SJCRH30 (cell line): ENCODE measurements at regions not wholly inside any gene's neighbourhood (a gene's known extent, or its start where the extent isn't known, plus 50 kb on each side); places are given as distances from the start of the nearest gene placed in this dataset.
A peak's percentile ranks its signal among the peaks of the same experiment; 100 is the strongest.
"Not testable (repeated sequence)": the region's sequence is repeated elsewhere in the genome, so short reads cannot be mapped to it uniquely, and the experiment has no call there.

Experiments
- DNase-seq, 2 experiments: peaks; one replicate each; pipeline ENCODE4 v3.0.0-alpha.2; 2015 to 2020
- H3K27ac ChIP-seq: fragments of 250-450 bp; sonication (Bioruptor Pico); 2 replicates; pipeline ENCODE4 v1.5.1; 2020; ENCODE audit warnings: mild to moderate bottlenecking, moderate library complexity
- H3K27me3 ChIP-seq: fragments of 250-450 bp; sonication (Bioruptor Pico); 2 replicates; pipeline ENCODE4 v1.5.1; 2020; ENCODE audit warnings: mild to moderate bottlenecking, moderate library complexity
- H3K36me3 ChIP-seq: fragments of 250-450 bp; sonication (Bioruptor Pico); 2 replicates; pipeline ENCODE4 v1.5.1; 2020; ENCODE audit warnings: mild to moderate bottlenecking, moderate library complexity
- H3K4me1 ChIP-seq: fragments of 250-450 bp; sonication (Bioruptor Pico); 2 replicates; pipeline ENCODE4 v1.5.1; 2020; ENCODE audit warnings: mild to moderate bottlenecking, moderate library complexity
- H3K4me3 ChIP-seq: fragments of 250-450 bp; sonication (Bioruptor Pico); 2 replicates; pipeline ENCODE4 v1.5.1; 2020; ENCODE audit warnings: mild to moderate bottlenecking, moderate library complexity
- H3K9me3 ChIP-seq: fragments of 250-450 bp; sonication (Bioruptor Pico); replicated peaks from 2 replicates; pipeline ENCODE4 v1.5.1; 2020; ENCODE audit warnings: mild to moderate bottlenecking, moderate library complexity

- H3K4me3 ChIP-seq = no peak overlapping the region
These were observed 116.8 kb upstream of the BMPER start for GRCh38 chr7:33788531-33788930.

DNA sequence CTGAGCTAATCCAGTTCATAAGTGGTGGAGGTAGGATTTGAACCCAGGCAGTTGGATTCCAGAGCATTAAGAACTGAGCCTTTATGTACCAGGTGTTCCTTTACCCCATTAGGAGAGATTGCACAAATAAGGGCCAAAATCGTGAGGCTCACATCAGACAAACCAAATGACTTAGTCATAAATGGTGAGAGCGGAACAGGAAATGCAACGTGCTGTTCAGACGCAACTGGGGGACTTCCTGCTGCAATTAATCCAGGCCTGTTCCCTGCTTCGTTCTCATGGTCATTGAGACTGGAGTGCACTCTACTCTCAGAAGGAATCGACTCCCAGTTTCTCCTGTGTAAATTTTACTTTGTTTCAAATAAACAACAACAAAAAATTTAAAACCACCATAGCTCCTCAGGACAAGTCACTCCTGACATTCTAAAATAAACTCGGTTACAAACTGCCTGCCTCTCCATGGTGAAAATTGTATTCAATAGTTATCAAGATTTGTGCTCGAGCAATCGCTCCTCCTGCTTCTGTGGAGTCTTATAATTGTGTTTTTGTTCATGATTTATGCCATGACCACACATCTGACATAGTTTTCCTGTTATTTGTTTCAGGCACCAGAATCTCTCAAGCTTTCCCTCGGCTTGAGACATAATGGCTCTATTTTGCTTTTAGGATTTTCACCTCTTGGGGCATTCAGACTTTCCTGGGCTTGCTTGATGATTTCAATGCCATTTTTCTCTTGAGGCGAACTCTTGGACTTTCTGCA lies 115.3 kb upstream of the BMPER start:
- no peak for DNase-seq
- Histone ChIP-seq H3K36me3 (no peaks in the 10 kb centered on the region), H3K27me3 (no peaks in the 10 kb centered on the region), H3K4me1 (no peaks in the 10 kb centered on the region), H3K4me3 (no peak overlapping the region), H3K27ac (no peak overlapping the region), H3K9me3 (no peaks in the 10 kb centered on the region)

More at GRCh38 chr7:33788531-33788930, 116.8 kb upstream of the BMPER start:
- no peaks in the 10 kb centered on the region for H3K36me3 ChIP-seq
- H3K27ac ChIP-seq = no peak overlapping the region
- H3K9me3 ChIP-seq = 0 out of 2 replicates have a peak, but pooled peaks cover 3% of the 10 kb centered on the region
- no peaks in the 10 kb centered on the region for H3K27me3 ChIP-seq
- H3K4me1 ChIP-seq = no peaks in the 10 kb centered on the region
- no peak for DNase-seq

GRCh38 chr7:33790746-33791145 lies 114.6 kb upstream of the BMPER start:
- Histone ChIP-seq H3K4me3 (no peak overlapping the region), H3K36me3 (no peaks in the 10 kb centered on the region), H3K4me1 (no peaks in the 10 kb centered on the region), H3K9me3 (no peaks in the 10 kb centered on the region), H3K27ac (no peak overlapping the region), H3K27me3 (no peaks in the 10 kb centered on the region)
- no peak for DNase-seq

GRCh38 chr7:33792041-33792440 lies 113.3 kb upstream of the BMPER start:
- Histone ChIP-seq H3K9me3 (no peaks in the 10 kb centered on the region), H3K4me1 (no peaks in the 10 kb centered on the region), H3K27me3 (no peaks in the 10 kb centered on the region), H3K36me3 (no peaks in the 10 kb centered on the region), H3K27ac (no peak overlapping the region), H3K4me3 (no peak overlapping the region)
- no peak for DNase-seq

DNA sequence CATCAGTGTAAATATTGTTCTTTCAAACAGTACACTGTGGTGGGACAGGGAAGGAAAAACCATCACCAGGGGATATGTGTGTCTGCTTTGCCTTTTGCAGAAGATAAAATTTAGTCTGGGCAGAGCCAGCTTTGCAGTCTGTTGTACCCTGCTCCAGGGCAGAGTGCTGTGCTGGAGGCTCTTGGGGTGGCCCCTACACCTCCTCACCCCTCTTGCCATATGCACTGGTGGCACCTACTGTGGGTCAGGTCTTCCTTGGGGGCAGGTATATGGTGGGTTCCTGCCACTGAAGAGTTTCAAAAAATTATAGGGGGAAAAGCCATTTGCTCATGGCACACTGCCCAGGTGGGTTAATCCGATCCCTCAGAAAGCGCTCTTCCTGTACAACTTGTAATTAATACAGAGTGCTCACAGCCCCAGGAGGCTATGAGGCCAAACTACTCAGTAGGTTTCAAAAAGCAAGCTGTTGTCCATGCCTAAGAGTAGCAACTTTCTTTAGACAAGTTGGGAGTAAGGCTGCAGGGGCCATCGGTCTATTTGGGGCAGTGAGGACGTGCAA lies 112.7 kb upstream of the BMPER start:
- no peak overlapping the region for H3K27ac ChIP-seq
- H3K4me1 ChIP-seq = no peaks in the 10 kb centered on the region
- H3K36me3 ChIP-seq = no peaks in the 10 kb centered on the region
- H3K27me3 ChIP-seq = no peaks in the 10 kb centered on the region
- H3K4me3 ChIP-seq = no peak overlapping the region
- H3K9me3 ChIP-seq = no peaks in the 10 kb centered on the region
- DNase-seq = peak in 1 of 2 experiments; percentile 31

DNA sequence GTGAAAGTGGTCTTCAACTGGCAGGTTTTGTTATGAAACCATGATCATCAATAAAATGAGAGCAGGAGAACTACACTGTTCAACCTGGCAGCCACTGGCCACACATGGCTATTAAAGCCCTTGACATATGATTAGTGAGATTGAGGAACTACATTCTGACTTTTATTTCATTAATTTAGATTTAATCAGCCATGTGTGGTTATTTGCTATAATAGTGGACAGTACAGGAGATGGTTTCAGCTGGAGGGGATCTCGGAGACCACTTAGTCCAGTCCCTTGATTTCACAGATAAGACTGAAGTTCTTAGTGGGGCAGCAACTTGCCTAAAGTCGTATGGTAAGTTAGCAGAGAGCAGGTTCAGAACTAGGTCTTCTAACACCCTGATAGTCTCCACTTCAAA lies 111.7 kb upstream of the BMPER start:
- no peak for DNase-seq
- H3K4me1 ChIP-seq = no peaks in the 10 kb centered on the region
- H3K4me3 ChIP-seq = no peak overlapping the region
- H3K9me3 ChIP-seq = no peaks in the 10 kb centered on the region
- no peaks in the 10 kb centered on the region for H3K36me3 ChIP-seq
- no peak overlapping the region for H3K27ac ChIP-seq
- H3K27me3 ChIP-seq = no peaks in the 10 kb centered on the region

GRCh38 chr7:33794419-33794818 lies 110.9 kb upstream of the BMPER start:
- DNase-seq = no peak
- no peak overlapping the region for H3K27ac ChIP-seq
- no peaks in the 10 kb centered on the region for H3K9me3 ChIP-seq
- no peak overlapping the region for H3K4me3 ChIP-seq
- H3K27me3 ChIP-seq = no peaks in the 10 kb centered on the region
- no peaks in the 10 kb centered on the region for H3K4me1 ChIP-seq
- no peaks in the 10 kb centered on the region for H3K36me3 ChIP-seq

DNA sequence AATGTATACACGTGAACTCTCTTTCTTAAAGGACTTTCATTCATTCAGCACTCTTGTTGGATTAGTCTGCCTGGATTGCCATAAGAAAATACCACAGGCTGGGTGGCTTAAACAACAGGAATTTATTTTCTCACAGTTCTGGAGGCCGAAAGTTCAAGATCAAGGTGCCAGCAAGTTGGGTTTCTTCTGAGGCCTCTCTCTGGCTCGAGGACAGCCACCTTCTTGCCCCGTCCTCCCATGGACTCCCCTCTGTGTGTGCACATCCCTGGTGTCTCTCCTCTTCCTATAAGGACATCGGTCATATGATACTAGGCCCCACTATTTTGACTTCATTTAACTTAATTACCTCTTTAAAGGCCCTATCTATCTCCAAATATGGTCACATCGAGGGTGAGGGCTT lies 110.4 kb upstream of the BMPER start:
- Histone ChIP-seq H3K4me3 (no peak overlapping the region), H3K9me3 (no peaks in the 10 kb centered on the region), H3K27me3 (no peaks in the 10 kb centered on the region), H3K27ac (no peak overlapping the region), H3K4me1 (no peaks in the 10 kb centered on the region), H3K36me3 (no peaks in the 10 kb centered on the region)
- DNase-seq = no peak

DNA sequence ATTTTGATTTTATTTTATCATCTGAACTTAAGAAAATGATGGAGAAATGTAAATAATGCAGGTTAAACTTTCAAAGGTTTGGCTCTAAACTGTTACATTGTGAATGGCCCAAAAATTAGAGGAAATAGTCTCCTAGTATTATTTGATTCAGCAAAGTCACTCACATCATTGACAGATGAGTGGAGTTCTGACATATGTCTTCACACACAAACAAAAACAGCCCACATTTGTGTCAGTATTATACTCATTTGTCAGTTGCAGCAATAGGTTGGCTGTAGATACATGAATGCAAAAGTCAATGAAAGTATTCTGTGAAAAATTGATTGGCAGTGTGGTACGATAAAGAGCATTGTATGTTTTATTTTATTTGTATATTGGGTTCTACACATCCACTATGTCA lies 108.8 kb upstream of the BMPER start:
- no peaks in the 10 kb centered on the region for H3K36me3 ChIP-seq
- no peaks in the 10 kb centered on the region for H3K4me1 ChIP-seq
- no peak overlapping the region for H3K27ac ChIP-seq
- no peak for DNase-seq
- no peaks in the 10 kb centered on the region for H3K9me3 ChIP-seq
- H3K27me3 ChIP-seq = no peaks in the 10 kb centered on the region
- no peak overlapping the region for H3K4me3 ChIP-seq

GRCh38 chr7:33797512-33797911 lies 107.8 kb upstream of the BMPER start:
- not testable (repeated sequence) for H3K27ac ChIP-seq, H3K27me3 ChIP-seq, H3K4me1 ChIP-seq, H3K4me3 ChIP-seq, H3K9me3 ChIP-seq, H3K36me3 ChIP-seq, DNase-seq

DNA sequence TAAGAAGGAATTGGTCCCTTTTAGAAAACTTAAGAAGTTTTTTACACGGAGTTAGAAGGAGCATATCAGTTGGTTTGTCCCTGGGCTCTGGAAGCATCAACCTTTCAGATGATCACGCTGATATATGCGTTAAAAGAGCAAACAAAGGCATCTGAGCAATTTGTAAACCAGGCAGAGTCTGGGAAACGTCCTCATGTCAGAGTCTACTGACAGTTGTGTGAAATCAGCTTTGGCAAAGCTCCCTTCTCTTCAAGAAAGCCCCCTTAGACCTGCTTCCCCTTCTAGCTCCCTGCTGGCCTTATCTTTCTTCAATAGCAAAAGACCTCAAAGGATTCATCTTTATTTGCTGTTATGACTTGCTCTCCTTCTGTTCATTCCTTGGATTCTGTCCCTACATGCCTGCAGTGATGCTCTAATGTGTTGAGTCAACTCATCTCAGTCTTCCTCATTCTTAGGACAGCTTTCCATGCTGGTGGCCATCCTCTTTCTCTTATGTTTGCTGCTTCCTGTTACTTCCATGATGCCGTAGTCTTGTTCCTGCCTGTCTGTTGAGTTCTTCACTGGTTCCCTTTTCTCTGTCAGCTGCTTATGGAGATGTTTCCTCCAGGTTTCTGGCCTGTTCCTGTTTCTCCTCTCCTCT lies 106.5 kb upstream of the BMPER start:
- no peaks in the 10 kb centered on the region for H3K4me1 ChIP-seq
- H3K4me3 ChIP-seq = no peak overlapping the region

GRCh38 chr7:33799766-33800165 lies 105.6 kb upstream of the BMPER start:
- no peaks in the 10 kb centered on the region for H3K4me1 ChIP-seq
- H3K9me3 ChIP-seq = no peaks in the 10 kb centered on the region
- H3K4me3 ChIP-seq = no peak overlapping the region
- DNase-seq = no peak
- no peaks in the 10 kb centered on the region for H3K36me3 ChIP-seq
- no peak overlapping the region for H3K27ac ChIP-seq
- H3K27me3 ChIP-seq = no peaks in the 10 kb centered on the region

More for the DNA sequence above, 106.5 kb upstream of the BMPER start:
- no peaks in the 10 kb centered on the region for H3K27me3 ChIP-seq
- H3K9me3 ChIP-seq = no peaks in the 10 kb centered on the region
- H3K36me3 ChIP-seq = no peaks in the 10 kb centered on the region
- no peak for DNase-seq
- no peak overlapping the region for H3K27ac ChIP-seq

DNA sequence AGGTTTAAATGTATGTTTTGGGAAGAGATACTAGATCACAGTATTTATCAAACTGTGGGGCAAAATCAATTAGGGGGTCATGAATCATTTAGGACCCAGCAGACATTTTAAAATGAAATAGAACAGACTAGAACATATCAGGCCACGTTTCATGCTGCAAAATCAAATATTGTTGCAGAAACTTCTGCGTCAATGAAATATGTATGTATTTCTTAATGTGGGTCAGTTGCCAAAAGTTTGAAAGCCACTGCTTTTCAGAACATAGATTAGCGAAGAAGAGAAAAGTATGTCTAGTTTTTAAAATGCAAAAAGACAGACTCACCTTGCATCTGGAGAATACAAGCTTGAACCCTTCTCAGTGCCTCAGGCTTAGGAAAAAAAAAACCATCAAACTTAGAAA lies 102.7 kb upstream of the BMPER start:
- no peak overlapping the region for H3K27ac ChIP-seq
- no peaks in the 10 kb centered on the region for H3K36me3 ChIP-seq
- no peaks in the 10 kb centered on the region for H3K27me3 ChIP-seq
- no peak overlapping the region for H3K4me3 ChIP-seq
- no peak for DNase-seq
- H3K9me3 ChIP-seq = no peaks in the 10 kb centered on the region
- H3K4me1 ChIP-seq = no peaks in the 10 kb centered on the region

GRCh38 chr7:33804140-33804660 lies 101.1 kb upstream of the BMPER start:
- DNase-seq = no peak
- H3K4me3 ChIP-seq = no peak overlapping the region
- no peaks in the 10 kb centered on the region for H3K27me3 ChIP-seq
- no peak overlapping the region for H3K27ac ChIP-seq
- H3K36me3 ChIP-seq = no peaks in the 10 kb centered on the region
- H3K9me3 ChIP-seq = no peaks in the 10 kb centered on the region
- no peaks in the 10 kb centered on the region for H3K4me1 ChIP-seq

GRCh38 chr7:33805630-33806233 lies 99.6 kb upstream of the BMPER start:
- no peak overlapping the region for H3K27ac ChIP-seq
- no peaks in the 10 kb centered on the region for H3K4me1 ChIP-seq
- DNase-seq = no peak

More at GRCh38 chr7:33805630-33806233, 99.6 kb upstream of the BMPER start:
- Histone ChIP-seq H3K9me3 (no peaks in the 10 kb centered on the region), H3K4me3 (no peak overlapping the region), H3K36me3 (no peaks in the 10 kb centered on the region), H3K27me3 (no peaks in the 10 kb centered on the region)
